DND-41 (cell line): ENCODE measurements at regions not wholly inside any gene's neighbourhood (a gene's known extent, or its start where the extent isn't known, plus 50 kb on each side); places are given as distances from the start of the nearest gene placed in this dataset.

Experiments
- EZH2 ChIP-seq: IDR thresholded peaks from 3 replicates; pipeline ENCODE4 v1.6.1; 2012; ENCODE audit warnings: borderline replicate concordance, low read depth, mild to moderate bottlenecking, moderate library complexity, low read length, inconsistent platforms; ENCODE audit not compliant: severe bottlenecking
- TF ChIP-seq, protein P1 (sequence below): IDR thresholded peaks from 2 replicates; pipeline ENCODE4 v1.5.1; 2012; ENCODE audit warnings: borderline replicate concordance, low read length, moderate library complexity, mild to moderate bottlenecking; ENCODE audit not compliant: poor library complexity, severe bottlenecking; ENCODE audit errors: extremely low read depth

DNA sequence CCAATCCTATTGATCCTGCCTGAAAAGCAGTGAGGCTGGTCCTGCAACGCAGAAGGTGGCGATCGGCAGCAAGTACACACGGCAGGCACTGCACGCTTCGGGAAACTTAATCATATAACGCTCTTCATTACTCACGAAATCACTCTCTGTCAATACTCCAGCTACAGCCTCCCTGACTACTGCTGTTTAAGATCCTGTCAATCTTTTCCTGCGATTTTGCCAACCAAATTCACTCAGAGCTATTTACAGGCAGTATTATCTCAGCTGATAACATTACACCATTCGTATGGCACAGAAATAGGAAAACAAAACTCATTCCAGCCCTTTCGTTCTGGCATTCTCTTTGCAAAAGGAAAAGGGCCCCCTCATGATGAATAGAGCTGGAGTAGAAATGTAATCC lies 262.4 kb upstream of the CDH8 start:
- TF ChIP-seq, protein P1, sequence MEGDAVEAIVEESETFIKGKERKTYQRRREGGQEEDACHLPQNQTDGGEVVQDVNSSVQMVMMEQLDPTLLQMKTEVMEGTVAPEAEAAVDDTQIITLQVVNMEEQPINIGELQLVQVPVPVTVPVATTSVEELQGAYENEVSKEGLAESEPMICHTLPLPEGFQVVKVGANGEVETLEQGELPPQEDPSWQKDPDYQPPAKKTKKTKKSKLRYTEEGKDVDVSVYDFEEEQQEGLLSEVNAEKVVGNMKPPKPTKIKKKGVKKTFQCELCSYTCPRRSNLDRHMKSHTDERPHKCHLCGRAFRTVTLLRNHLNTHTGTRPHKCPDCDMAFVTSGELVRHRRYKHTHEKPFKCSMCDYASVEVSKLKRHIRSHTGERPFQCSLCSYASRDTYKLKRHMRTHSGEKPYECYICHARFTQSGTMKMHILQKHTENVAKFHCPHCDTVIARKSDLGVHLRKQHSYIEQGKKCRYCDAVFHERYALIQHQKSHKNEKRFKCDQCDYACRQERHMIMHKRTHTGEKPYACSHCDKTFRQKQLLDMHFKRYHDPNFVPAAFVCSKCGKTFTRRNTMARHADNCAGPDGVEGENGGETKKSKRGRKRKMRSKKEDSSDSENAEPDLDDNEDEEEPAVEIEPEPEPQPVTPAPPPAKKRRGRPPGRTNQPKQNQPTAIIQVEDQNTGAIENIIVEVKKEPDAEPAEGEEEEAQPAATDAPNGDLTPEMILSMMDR = no peak
- TF ChIP-seq EZH2 = no peak
